NB4 (cell line): ENCODE measurements at regions not wholly inside any gene's neighbourhood (a gene's known extent, or its start where the extent isn't known, plus 50 kb on each side); places are given as distances from the start of the nearest gene placed in this dataset.

Experiments used
- DNase-seq: peaks from one replicate; pipeline ENCODE4 v3.0.0; 2010; ENCODE audit warnings: low read depth
- H3K4me3 ChIP-seq: one replicate; pipeline ENCODE4 v1.5.1; 2011; ENCODE audit warnings: mild to moderate bottlenecking, low read depth, low read length, moderate library complexity
- MYC ChIP-seq: IDR thresholded peaks from 2 replicates; pipeline ENCODE4 v1.6.1; 2011; ENCODE audit warnings: low read depth, low read length
- POLR2A ChIP-seq: IDR thresholded peaks from 2 replicates; pipeline ENCODE4 v1.6.1; 2011; ENCODE audit warnings: mild to moderate bottlenecking; ENCODE audit not compliant: insufficient read length; ENCODE audit errors: extremely low read depth
- TF ChIP-seq, protein P1 (sequence below): IDR thresholded peaks from 2 replicates; pipeline ENCODE4 v1.6.1; 2011; ENCODE audit warnings: low read depth, low read length
- TF ChIP-seq, protein P2 (sequence below): IDR thresholded peaks from one replicate; pipeline ENCODE4 v1.5.1; 2012; ENCODE audit warnings: low read depth, low read length

DNA sequence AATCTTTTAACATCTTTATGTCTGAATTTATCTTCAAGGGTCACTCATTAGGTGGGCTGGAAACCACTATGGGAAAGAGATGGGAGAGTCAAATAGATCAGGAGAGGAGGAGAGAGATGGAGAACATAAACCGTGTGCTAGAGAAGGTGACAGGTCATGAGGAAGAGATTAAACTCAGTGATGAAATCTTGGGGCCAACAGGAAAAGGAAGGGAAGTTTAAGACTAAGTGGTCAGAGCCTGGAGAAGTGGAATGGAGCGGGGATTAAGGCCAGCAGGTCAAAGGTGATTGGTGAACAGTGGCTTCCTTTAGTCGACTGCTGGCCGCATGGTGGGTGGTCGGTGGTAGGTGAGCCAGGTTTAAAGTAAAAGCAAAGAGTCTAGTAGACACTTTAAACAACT lies 169.3 kb upstream of the IVNS1ABP start:
- H3K4me3 ChIP-seq = no peak overlapping the region
- TF ChIP-seq, protein P1, sequence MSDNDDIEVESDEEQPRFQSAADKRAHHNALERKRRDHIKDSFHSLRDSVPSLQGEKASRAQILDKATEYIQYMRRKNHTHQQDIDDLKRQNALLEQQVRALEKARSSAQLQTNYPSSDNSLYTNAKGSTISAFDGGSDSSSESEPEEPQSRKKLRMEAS = no peak
- no peak for TF ChIP-seq MYC
- TF ChIP-seq, protein P2, sequence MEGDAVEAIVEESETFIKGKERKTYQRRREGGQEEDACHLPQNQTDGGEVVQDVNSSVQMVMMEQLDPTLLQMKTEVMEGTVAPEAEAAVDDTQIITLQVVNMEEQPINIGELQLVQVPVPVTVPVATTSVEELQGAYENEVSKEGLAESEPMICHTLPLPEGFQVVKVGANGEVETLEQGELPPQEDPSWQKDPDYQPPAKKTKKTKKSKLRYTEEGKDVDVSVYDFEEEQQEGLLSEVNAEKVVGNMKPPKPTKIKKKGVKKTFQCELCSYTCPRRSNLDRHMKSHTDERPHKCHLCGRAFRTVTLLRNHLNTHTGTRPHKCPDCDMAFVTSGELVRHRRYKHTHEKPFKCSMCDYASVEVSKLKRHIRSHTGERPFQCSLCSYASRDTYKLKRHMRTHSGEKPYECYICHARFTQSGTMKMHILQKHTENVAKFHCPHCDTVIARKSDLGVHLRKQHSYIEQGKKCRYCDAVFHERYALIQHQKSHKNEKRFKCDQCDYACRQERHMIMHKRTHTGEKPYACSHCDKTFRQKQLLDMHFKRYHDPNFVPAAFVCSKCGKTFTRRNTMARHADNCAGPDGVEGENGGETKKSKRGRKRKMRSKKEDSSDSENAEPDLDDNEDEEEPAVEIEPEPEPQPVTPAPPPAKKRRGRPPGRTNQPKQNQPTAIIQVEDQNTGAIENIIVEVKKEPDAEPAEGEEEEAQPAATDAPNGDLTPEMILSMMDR = no peak
- TF ChIP-seq POLR2A = no peak
- no peak for DNase-seq

DNA sequence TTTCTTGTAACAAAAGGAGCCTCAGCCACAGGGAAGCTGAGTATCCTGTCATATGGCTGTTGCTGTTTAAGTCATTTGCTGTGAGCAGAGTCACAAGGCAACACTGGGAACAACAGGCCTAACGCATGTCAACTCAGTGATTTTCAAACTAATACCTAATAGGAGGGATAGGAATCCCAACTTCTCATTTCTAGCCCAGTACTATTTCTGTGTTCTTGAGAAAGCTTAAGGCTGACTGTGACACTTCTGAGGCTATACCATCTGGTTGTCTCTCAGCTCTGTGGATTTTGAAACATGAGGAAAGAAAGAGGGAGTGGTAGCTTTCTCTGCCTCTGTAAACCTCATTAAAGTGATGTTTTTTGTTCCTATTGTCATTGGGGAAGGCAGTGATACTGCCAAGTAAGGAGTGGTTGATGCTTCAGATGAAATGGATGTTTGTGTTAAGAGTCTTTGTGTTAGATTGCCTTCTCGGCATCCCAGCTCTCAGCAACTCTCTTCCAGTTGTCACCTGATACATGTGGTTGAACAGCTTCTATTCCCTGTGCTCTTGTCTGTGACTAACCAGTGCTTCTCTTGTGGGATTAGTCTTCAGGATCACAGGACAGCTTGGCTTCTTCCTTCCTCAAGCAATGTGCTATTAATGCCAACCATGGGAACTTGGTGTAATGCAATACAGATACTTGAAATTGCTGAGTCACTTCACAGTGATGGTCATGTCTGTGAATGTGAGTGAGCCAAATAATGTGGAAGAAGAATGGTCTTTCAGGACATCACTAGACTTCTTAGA lies 166.8 kb upstream of the IVNS1ABP start:
- peak; percentile 65 for DNase-seq
- H3K4me3 ChIP-seq = no peak overlapping the region
- TF ChIP-seq POLR2A = no peak
- TF ChIP-seq MYC = no peak
- TF ChIP-seq, protein P2 = no peak
- TF ChIP-seq, protein P1 = no peak

DNA sequence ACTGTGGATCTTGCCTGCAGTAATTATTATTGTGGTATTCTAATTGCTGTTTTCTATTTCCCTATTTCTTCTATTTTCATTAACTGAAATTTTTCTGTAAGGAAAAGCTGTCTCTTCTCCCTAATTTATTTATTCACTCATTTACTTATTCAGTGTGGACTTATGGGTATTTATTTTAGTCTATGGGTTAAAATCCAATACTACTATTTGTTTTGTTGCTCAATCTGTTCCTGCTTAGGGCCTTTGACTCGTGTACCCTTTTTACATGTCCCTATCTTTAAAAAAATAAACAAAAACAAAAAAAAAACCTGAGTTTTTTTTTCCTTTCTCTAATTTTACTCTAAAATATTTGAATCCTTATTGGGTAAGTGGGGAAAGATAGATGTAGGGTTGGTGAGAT lies 166.2 kb upstream of the IVNS1ABP start:
- no peak for DNase-seq
- TF ChIP-seq, protein P1 = no peak
- TF ChIP-seq MYC (no peak), POLR2A (no peak)
- TF ChIP-seq, protein P2 = no peak
- no peak overlapping the region for H3K4me3 ChIP-seq

DNA sequence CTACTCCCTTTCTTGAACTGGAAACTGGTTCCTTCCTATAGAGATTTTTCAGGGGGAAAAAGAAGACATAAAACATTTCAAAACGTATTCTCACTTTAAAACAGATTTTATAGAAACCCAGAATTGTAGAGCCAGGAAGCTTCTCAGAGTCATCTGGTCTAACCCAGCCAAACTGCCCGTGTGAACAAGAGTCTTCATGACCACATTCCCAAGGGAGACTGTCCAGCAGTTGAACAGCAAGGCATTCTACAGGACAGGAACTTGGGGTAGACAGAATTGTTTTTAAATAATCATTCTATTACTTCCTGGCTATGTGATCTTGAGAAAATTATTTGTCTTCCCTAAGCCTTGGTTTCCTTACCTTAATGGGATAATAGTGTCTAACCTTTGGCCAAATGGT lies 163.5 kb upstream of the IVNS1ABP start:
- TF ChIP-seq, protein P1 = no peak
- no peak for TF ChIP-seq MYC
- no peak for TF ChIP-seq POLR2A
- no peak overlapping the region for H3K4me3 ChIP-seq
- DNase-seq = peak; percentile 31

DNA sequence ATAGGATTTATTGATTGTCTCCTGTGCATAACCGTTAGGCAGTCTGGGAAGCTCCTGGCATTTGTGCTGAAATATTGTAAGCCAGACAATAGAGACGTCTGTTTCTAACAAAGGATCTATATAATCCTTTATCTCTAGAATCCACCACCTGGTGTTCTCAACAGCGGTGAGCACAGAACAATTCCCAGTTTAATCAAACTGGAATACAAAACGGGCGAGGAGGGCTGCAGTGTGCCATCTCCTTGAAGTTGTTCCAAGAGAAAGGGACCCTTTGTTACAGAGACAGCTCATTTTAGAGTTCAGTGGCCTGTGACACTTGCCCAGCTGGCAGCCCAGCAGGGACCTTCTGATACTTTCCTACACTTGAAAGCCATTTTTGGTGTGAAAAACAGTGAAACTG lies 162.8 kb upstream of the IVNS1ABP start:
- H3K4me3 ChIP-seq = no peak overlapping the region
- TF ChIP-seq, protein P2 = no peak
- TF ChIP-seq POLR2A = no peak
- no peak for TF ChIP-seq MYC
- TF ChIP-seq, protein P1 = no peak
- DNase-seq = no peak

DNA sequence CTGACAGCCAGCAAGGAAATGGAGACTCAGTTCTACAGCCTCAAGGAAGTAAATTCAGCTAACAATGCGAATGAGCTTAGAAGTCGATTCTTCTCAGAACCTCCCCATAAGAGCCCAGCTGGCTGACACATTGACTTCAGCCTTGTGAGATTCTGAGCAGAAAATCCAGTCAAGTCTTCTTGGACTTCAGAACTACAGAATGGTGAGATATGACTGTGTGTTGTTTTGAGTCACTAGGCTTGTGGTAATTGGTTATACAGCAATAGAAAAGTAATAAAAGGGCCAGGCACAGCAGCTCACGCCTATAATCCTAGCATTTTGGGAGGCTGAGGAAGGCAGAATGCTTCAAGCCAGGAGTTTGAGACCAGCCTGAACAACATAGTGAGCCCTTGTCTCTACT lies 161.8 kb upstream of the IVNS1ABP start:
- no peak overlapping the region for H3K4me3 ChIP-seq
- DNase-seq = no peak
- TF ChIP-seq, protein P1 = no peak
- TF ChIP-seq MYC = no peak
- no peak for TF ChIP-seq POLR2A
